Trophoblast cell (in vitro differentiated cells and primary cell): ENCODE measurements at regions not wholly inside any gene's neighbourhood (a gene's known extent, or its start where the extent isn't known, plus 50 kb on each side); places are given as distances from the start of the nearest gene placed in this dataset.

Experiments used
- DNase-seq, 2 donors: peaks; one replicate each; pipeline ENCODE4 v3.0.0-alpha.2; 2016
- H2AFZ ChIP-seq: 2 replicates; pipeline ENCODE4 v1.6.1; 2013; ENCODE audit warnings: low read length, moderate library complexity, mild to moderate bottlenecking; ENCODE audit not compliant: insufficient read depth, poor library complexity
- H2AK5ac ChIP-seq: 2 replicates; pipeline ENCODE4 v1.6.1; 2013; ENCODE audit warnings: mild to moderate bottlenecking, low read length
- H2BK120ac ChIP-seq: 2 replicates; pipeline ENCODE4 v1.6.1; 2013; ENCODE audit warnings: low read length, mild to moderate bottlenecking, moderate library complexity; ENCODE audit not compliant: insufficient read depth, poor library complexity
- H2BK12ac ChIP-seq: 2 replicates; pipeline ENCODE4 v1.6.1; 2013; ENCODE audit warnings: mild to moderate bottlenecking, low read length, moderate library complexity
- H2BK5ac ChIP-seq: 2 replicates; pipeline ENCODE4 v1.6.1; 2013; ENCODE audit warnings: low read length, low read depth, moderate library complexity, mild to moderate bottlenecking; ENCODE audit not compliant: poor library complexity
- H3K14ac ChIP-seq: 2 replicates; pipeline ENCODE4 v1.6.1; 2013; ENCODE audit warnings: mild to moderate bottlenecking, low read length
- H3K18ac ChIP-seq: 2 replicates; pipeline ENCODE4 v1.6.1; 2013; ENCODE audit warnings: mild to moderate bottlenecking, low read length
- H3K23ac ChIP-seq: 2 replicates; pipeline ENCODE4 v1.6.1; 2013; ENCODE audit warnings: low read length
- H3K27ac ChIP-seq: 2 replicates; pipeline ENCODE4 v1.5.1; 2013; ENCODE audit warnings: low read depth, mild to moderate bottlenecking, inconsistent platforms, low read length, moderate library complexity
- H3K27me3 ChIP-seq: 2 replicates; pipeline ENCODE4 v1.6.1; 2013; ENCODE audit warnings: inconsistent platforms, mild to moderate bottlenecking, low read length, moderate library complexity; ENCODE audit not compliant: insufficient read depth
- H3K36me3 ChIP-seq, 2 experiments: 1 replicate in 1 of 2; 2 replicates in 1 of 2; pipeline ENCODE4 v1.6.1; 2013; ENCODE audit warnings: low read length in 2 of 2, mild to moderate bottlenecking in 2 of 2, moderate library complexity in 1 of 2; ENCODE audit not compliant: insufficient read depth in 2 of 2, control insufficient read depth in 1 of 2
- H3K4ac ChIP-seq: 2 replicates; pipeline ENCODE4 v1.6.1; 2013; ENCODE audit warnings: low read depth, mild to moderate bottlenecking, low read length, moderate library complexity
- H3K4me1 ChIP-seq, 2 experiments: 1 replicate in 1 of 2; 2 replicates in 1 of 2; pipeline ENCODE4 v1.6.1; 2013; ENCODE audit warnings: low read length in 2 of 2, mild to moderate bottlenecking in 2 of 2, moderate library complexity in 1 of 2; ENCODE audit not compliant: insufficient read depth in 2 of 2, control insufficient read depth in 1 of 2
- H3K4me2 ChIP-seq: 2 replicates; pipeline ENCODE4 v1.6.1; 2013; ENCODE audit warnings: inconsistent platforms, mild to moderate bottlenecking, low read length, moderate library complexity
- H3K4me3 ChIP-seq: 2 replicates; pipeline ENCODE4 v1.5.1; 2013; ENCODE audit warnings: mild to moderate bottlenecking, low read depth, low read length, inconsistent platforms
- H3K79me1 ChIP-seq: one replicate; pipeline ENCODE4 v1.6.1; 2013; ENCODE audit warnings: low read length
- H3K79me2 ChIP-seq: 2 replicates; pipeline ENCODE4 v1.6.1; 2013; ENCODE audit warnings: low read length, mild to moderate bottlenecking; ENCODE audit not compliant: control insufficient read depth, insufficient read depth, poor library complexity
- H3K9ac ChIP-seq: 2 replicates; pipeline ENCODE4 v1.6.1; 2013; ENCODE audit warnings: mild to moderate bottlenecking, low read length
- H3K9me3 ChIP-seq: 2 replicates; pipeline ENCODE4 v1.6.1; 2013; ENCODE audit warnings: low read depth, mild to moderate bottlenecking, control low read depth, inconsistent platforms, low read length; ENCODE audit not compliant: insufficient read depth
- H4K12ac ChIP-seq: 2 replicates; pipeline ENCODE4 v1.6.1; 2013; ENCODE audit warnings: low read depth, mild to moderate bottlenecking, low read length, moderate library complexity
- H4K8ac ChIP-seq: 2 replicates; pipeline ENCODE4 v1.6.1; 2013; ENCODE audit warnings: low read depth, mild to moderate bottlenecking, low read length, moderate library complexity
- H4K91ac ChIP-seq: one replicate; pipeline ENCODE4 v1.6.1; 2013; ENCODE audit warnings: low read depth, mild to moderate bottlenecking, low read length, moderate library complexity
- WGBS: extraction: QIAGEN DNeasy Blood & Tissue Kit; methylation state at CpG from one replicate; pipeline ENCODE4 v1.1.7; 2013; ENCODE audit warnings: missing lambda C conversion rate; ENCODE audit not compliant: insufficient read length, insufficient coverage; ENCODE audit errors: extremely low coverage; 5-methylcytosine and 5-hydroxymethylcytosine counted together

DNA sequence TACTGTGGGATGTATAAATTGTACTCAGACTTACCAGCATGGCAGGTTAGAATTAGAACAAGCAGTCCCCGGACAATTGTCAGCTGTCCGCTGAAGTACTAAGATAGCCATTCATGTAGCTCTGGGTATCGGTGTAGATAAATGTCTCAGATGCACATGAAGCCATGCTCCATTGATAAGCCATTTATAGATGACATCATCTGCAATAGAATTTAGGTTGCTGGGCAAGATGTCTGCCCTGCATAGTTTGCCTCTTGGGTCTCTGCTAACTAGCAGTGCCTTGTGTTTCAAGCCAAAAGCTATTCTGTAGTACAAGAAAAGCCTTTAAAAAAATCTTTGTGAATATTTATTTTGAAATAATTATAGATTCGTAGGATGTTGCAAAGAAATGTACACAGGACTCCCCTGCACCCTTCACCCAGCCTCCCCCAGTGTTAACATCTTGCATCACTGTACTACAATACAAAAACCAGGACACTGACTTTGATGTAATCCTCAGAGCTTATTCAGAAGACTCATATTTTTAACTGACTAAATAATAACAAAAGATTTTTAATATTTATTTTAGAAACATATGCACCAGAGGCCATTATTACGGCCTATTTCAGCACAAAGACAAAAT lies 220.6 kb upstream of the THRB start:
- Histone ChIP-seq H3K4me2 (no peak overlapping the region), H3K4ac (no peak overlapping the region), H2BK120ac (no peak overlapping the region), H3K27me3 (no peaks in the 10 kb centered on the region), H4K91ac (no peak overlapping the region), H3K9ac (no peak overlapping the region), H2AK5ac (no peak overlapping the region), H3K27ac (no peak overlapping the region), H3K4me3 (no peak overlapping the region), H3K4me1 (no peaks in the 10 kb centered on the region), H3K18ac (no peak overlapping the region), H3K79me1 (no peaks in the 10 kb centered on the region), H3K23ac (no peak overlapping the region), H3K9me3 (no peaks in the 10 kb centered on the region), H4K12ac (no peak overlapping the region), H3K79me2 (no peaks in the 10 kb centered on the region), H2BK5ac (no peak overlapping the region), H2BK12ac (no peak overlapping the region), H3K14ac (no peak overlapping the region), H3K36me3 (no peaks in the 10 kb centered on the region), H2AFZ (no peak overlapping the region), H4K8ac (no peak overlapping the region)
- WGBS = no CpG with 5 or more reads among the region's 5 CpGs
- DNase-seq = no peak

DNA sequence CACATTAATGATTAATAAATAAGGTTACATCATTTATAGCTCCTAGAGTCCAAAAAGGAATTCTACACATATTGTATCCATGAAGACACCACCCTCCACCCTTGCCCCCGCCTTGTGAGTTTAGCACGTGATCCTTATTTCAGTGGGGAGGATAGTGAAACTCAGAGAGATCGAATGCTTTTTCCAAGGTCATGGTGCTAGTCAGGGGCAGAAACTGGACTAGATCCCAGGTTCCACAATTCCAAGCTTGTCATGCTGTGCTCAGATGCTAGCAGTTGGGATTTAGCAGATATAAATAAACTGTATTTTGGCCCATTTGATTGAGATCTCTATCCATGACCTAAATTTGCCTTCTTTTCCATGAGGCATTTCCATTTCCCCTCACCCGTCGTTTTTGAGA lies 227.4 kb upstream of the THRB start:
- no peak overlapping the region for H3K14ac ChIP-seq
- WGBS = no CpG with 5 or more reads among the region's 5 CpGs

DNA sequence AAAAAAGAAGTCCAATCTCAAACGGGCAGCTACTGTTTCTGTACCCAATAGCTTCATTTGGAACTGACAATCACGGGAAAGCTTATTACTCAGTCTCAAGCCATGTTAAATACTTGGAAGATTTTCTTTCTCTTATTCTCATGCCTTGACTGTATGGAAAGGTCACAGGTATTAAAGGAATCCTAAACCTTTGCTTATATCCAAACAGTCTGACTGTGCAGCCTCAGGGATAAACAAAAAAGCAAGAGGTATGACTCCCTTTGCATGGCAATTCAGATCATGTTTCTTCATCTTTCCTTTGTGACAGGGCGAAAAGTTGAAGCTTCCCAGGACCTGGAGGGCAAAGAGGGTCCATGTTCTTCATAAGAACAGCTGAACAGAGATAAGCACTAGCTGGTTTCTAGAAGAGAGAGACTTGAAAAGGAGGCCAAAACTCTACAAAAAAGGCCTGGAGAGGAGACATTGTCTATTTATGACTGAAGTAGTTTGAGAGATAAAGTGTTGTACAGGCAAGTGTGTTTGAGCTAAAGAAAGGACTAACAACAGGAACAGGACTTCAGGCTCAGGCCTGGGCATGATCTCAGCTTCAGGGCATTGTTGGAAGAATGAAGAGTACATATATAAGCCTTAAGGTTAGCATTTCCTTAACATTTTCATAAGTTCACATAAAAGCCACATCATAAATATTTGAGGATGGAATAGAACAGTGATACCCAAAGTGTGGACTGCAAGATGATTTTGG lies 231.0 kb upstream of the THRB start:
- no peaks in the 10 kb centered on the region for H3K79me2 ChIP-seq
- no peak overlapping the region for H3K4ac ChIP-seq
- H3K23ac ChIP-seq = no peak overlapping the region
- H3K14ac ChIP-seq = no peak overlapping the region
- no peaks in the 10 kb centered on the region for H3K9me3 ChIP-seq
- WGBS = no CpG with 5 or more reads among the region's 3 CpGs
- DNase-seq = peak; percentile 76 to 89
- H3K4me1 ChIP-seq = peaks cover 2% of the 10 kb centered on the region in 2 experiments
- H3K27ac ChIP-seq = peak overlapping the region; percentile 94
- H3K4me3 ChIP-seq = no peak overlapping the region
- H3K36me3 ChIP-seq = no peaks in the 10 kb centered on the region
- no peak overlapping the region for H2BK120ac ChIP-seq
- H4K91ac ChIP-seq = no peak overlapping the region
- no peak overlapping the region for H2BK12ac ChIP-seq
- peak overlapping the region; percentile 91 for H2BK5ac ChIP-seq
- H2AK5ac ChIP-seq = no peak overlapping the region
- H3K27me3 ChIP-seq = no peaks in the 10 kb centered on the region
- no peak overlapping the region for H3K18ac ChIP-seq
- H3K9ac ChIP-seq = no peak overlapping the region
- no peak overlapping the region for H4K12ac ChIP-seq
- H2AFZ ChIP-seq = no peak overlapping the region
- no peak overlapping the region for H4K8ac ChIP-seq
- no peak overlapping the region for H3K4me2 ChIP-seq
- peaks cover 11% of the 10 kb centered on the region for H3K79me1 ChIP-seq

More for the DNA sequence above, 227.4 kb upstream of the THRB start:
- no peak overlapping the region for H3K4me3 ChIP-seq
- H3K4ac ChIP-seq = no peak overlapping the region
- no peaks in the 10 kb centered on the region for H3K9me3 ChIP-seq
- peaks cover 2% of the 10 kb centered on the region in 2 experiments for H3K4me1 ChIP-seq
- peaks cover 7% of the 10 kb centered on the region for H3K79me1 ChIP-seq
- no peak overlapping the region for H2AK5ac ChIP-seq
- H3K36me3 ChIP-seq = no peaks in the 10 kb centered on the region
- H2BK12ac ChIP-seq = no peak overlapping the region
- H4K12ac ChIP-seq = no peak overlapping the region
- no peak overlapping the region for H3K4me2 ChIP-seq
- no peak overlapping the region for H3K18ac ChIP-seq
- no peak overlapping the region for H3K9ac ChIP-seq
- no peak for DNase-seq
- H3K27me3 ChIP-seq = no peaks in the 10 kb centered on the region
- no peak overlapping the region for H2AFZ ChIP-seq
- H3K79me2 ChIP-seq = no peaks in the 10 kb centered on the region
- no peak overlapping the region for H4K8ac ChIP-seq
- H3K27ac ChIP-seq = no peak overlapping the region
- H2BK5ac ChIP-seq = no peak overlapping the region
- no peak overlapping the region for H3K23ac ChIP-seq
- no peak overlapping the region for H4K91ac ChIP-seq
- no peak overlapping the region for H2BK120ac ChIP-seq

DNA sequence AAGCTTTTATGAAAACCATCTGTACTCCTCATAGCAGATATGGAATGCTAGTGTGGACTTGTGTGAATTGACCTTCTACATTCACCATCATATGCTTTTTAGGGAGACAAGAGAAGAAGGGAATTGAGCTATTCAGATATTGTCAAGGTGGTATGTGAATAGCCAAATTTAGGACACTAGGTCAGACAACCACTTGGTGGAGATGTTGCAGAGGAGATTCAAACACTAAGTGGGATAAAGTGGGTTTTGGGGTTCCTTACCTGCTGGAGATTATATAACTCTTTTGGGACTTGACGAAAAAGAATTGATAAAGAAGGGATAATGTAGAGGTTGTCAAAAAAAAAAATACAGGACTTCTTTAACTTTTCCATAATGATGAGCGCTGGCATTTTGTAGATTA lies 231.8 kb upstream of the THRB start:
- DNase-seq = no peak
- Histone ChIP-seq H3K9me3 (no peaks in the 10 kb centered on the region), H3K79me1 (peaks cover 11% of the 10 kb centered on the region), H3K36me3 (no peaks in the 10 kb centered on the region), H4K8ac (no peak overlapping the region), H2AK5ac (peak overlapping the region; percentile 91), H3K4me1 (peaks cover 2% of the 10 kb centered on the region in 2 experiments), H3K27me3 (no peaks in the 10 kb centered on the region), H3K9ac (no peak overlapping the region), H2BK120ac (peak overlapping the region; percentile 81), H3K79me2 (no peaks in the 10 kb centered on the region), H4K91ac (peak overlapping the region; percentile 83), H3K23ac (no peak overlapping the region), H3K4me3 (no peak overlapping the region), H4K12ac (no peak overlapping the region), H2BK5ac (peak overlapping the region; percentile 94), H3K18ac (peak overlapping the region; percentile 84), H3K14ac (no peak overlapping the region), H2BK12ac (peak overlapping the region; percentile 30), H3K27ac (peak overlapping the region; percentile 94), H3K4me2 (no peak overlapping the region), H3K4ac (no peak overlapping the region), H2AFZ (no peak overlapping the region)
- no CpG with 5 or more reads among the region's 2 CpGs for WGBS
